ENCODE measurements at regions not wholly inside any gene's neighbourhood (a gene's known extent, or its start where the extent isn't known, plus 50 kb on each side); places are given as distances from the start of the nearest gene placed in this dataset.

DNA sequence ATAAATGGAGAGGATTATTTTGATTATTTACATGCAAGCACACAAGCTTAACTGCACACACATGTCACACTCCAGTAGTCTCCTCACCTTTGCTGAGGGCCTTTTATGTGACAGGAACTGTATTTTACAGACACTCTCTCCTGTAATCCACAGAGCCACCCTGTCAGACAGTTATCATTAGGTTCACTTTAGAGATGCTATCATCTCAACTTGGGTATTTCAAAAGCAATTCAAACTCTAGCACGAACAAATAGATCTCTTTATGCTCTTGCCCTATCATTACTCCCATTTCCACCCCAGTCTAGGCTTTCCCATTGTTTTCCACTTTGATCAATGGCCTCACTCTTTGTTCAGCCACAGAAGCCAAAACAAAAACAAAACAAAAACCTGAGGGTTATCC lies 281.2 kb upstream of the EPHA4 start (continued):
- TF ChIP-seq ZBTB43 (CRISPR knock-in tag; IDR thresholded peaks at IDR 0.05) = no peak

- BruUV-seq (replicated peaks) = no TSS peak
- 0% methylated on average over 2 of the region's 2 CpGs for WGBS (ENCODE audit: insufficient coverage, low coverage, missing lambda C conversion rate)
- POLR2A ChIA-PET = no interaction called here
- no peak for TF ChIP-seq TSC22D4 (tag; IDR thresholded peaks at IDR 0.05)
- TF ChIP-seq CC2D1A (IDR thresholded peaks at IDR 0.05) = no peak
- TF ChIP-seq ZNF407 (IDR thresholded peaks at IDR 0.05; ENCODE audit: low read depth) = no peak
- no peak for TF ChIP-seq LEF1 (IDR thresholded peaks at IDR 0.05)
- TF ChIP-seq, protein P1, sequence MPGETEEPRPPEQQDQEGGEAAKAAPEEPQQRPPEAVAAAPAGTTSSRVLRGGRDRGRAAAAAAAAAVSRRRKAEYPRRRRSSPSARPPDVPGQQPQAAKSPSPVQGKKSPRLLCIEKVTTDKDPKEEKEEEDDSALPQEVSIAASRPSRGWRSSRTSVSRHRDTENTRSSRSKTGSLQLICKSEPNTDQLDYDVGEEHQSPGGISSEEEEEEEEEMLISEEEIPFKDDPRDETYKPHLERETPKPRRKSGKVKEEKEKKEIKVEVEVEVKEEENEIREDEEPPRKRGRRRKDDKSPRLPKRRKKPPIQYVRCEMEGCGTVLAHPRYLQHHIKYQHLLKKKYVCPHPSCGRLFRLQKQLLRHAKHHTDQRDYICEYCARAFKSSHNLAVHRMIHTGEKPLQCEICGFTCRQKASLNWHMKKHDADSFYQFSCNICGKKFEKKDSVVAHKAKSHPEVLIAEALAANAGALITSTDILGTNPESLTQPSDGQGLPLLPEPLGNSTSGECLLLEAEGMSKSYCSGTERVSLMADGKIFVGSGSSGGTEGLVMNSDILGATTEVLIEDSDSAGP (CRISPR knock-in tag; IDR thresholded peaks at IDR 0.05) = no peak
- TF ChIP-seq STAT5B (CRISPR knock-in tag; IDR thresholded peaks at IDR 0.05) = no peak
- TF ChIP-seq ZNF146 (CRISPR knock-in tag; IDR thresholded peaks at IDR 0.05; ENCODE audit: unreplicated experiment) = no peak
- TF ChIP-seq SRF (CRISPR knock-in tag; IDR thresholded peaks at IDR 0.05) = no peak
- TF ChIP-seq NCOA6 (IDR thresholded peaks at IDR 0.05) = no peak
- no peak for TF ChIP-seq MTA1 (IDR thresholded peaks at IDR 0.05; ENCODE audit: borderline replicate concordance)
Measured at GRCh38 chr2:221851531-221852045, 279.5 kb upstream of the EPHA4 start.

More at GRCh38 chr2:221851531-221852045, 279.5 kb upstream of the EPHA4 start:
- no peak overlapping the region for H3K9ac ChIP-seq (ENCODE audit: insufficient read depth in 1 of 2, low read depth in 2 of 2, low read length in 2 of 2)
- H3K9me3 ChIP-seq (replicated peaks; ENCODE audit: control insufficient read depth, insufficient read depth, low read depth, low read length) = no peaks in the 10 kb centered on the region
- H3K27ac ChIP-seq (ENCODE audit: extremely low read depth, low read depth, low read length) = no peak overlapping the region
- H3K36me3 ChIP-seq (ENCODE audit: control insufficient read depth, insufficient read depth, low read length) = no peaks in the 10 kb centered on the region
- H3K79me2 ChIP-seq (ENCODE audit: control insufficient read depth, insufficient read depth, low read length) = no peaks in the 10 kb centered on the region
- no peak overlapping the region for H2AFZ ChIP-seq (ENCODE audit: low read depth, low read length)
- no peaks in the 10 kb centered on the region for H3K9me1 ChIP-seq (ENCODE audit: control insufficient read depth, insufficient read depth, low read length)
- intact Hi-C loops (cut with micrococcal nuclease) = no loop called here
- in situ Hi-C loops (cut with MboI) = no loop called here
- CTCF ChIA-PET (ENCODE audit: low intra/inter-chr PET ratio) = no interaction called here
- H3K4me1 ChIP-seq (replicated peaks in 1 of 2; ENCODE audit: control insufficient read depth in 2 of 2, insufficient read depth in 2 of 2, low read length in 2 of 2) = no peaks in the 10 kb centered on the region
- ATAC-seq (no peak), DNase-seq (ENCODE audit: extremely low read depth in 1 of 4, low spot score in 3 of 4) (no peak), FAIRE-seq (no peak)
- no peak overlapping the region for H3K4me2 ChIP-seq (ENCODE audit: insufficient read depth, low read length)
- H3K27me3 ChIP-seq (ENCODE audit: control insufficient read depth in 2 of 2, insufficient read depth in 2 of 2, low read length in 2 of 2) = no peaks in the 10 kb centered on the region
- H3K4me3 ChIP-seq = no peak overlapping the region
- no peaks in the 10 kb centered on the region for H4K20me1 ChIP-seq (replicated peaks; ENCODE audit: control insufficient read depth, insufficient read depth, low read length)

All from K562 (cell line).